ENCODE measurements at regions not wholly inside any gene's neighbourhood (a gene's known extent, or its start where the extent isn't known, plus 50 kb on each side); places are given as distances from the start of the nearest gene placed in this dataset.
A peak's percentile ranks its signal among the peaks of the same experiment; 100 is the strongest.

GRCh38 chr1:184210862-184211261, 159.3 kb downstream of the TSEN15 start:
- Histone ChIP-seq H3K14ac (replicated peaks; ENCODE audit: low read depth, low read length) (peak overlapping the region; percentile 30; the same call in 1 of the 2 replicates), H2BK5ac (ENCODE audit: low read depth, low read length, poor library complexity, severe bottlenecking) (no peak overlapping the region), H3K27me3 (ENCODE audit: control insufficient read depth, insufficient read depth, low read length) (peaks cover 7% of the 10 kb centered on the region), H2BK15ac (ENCODE audit: low read depth, low read length) (no peak overlapping the region), H3K9me1 (ENCODE audit: insufficient read depth, low read length) (peaks cover 3% of the 10 kb centered on the region; the same call in 1 of the 2 replicates), H2AFZ (replicated peaks; ENCODE audit: low read length, poor library complexity) (no peak overlapping the region), H3K18ac (ENCODE audit: low read depth, low read length) (no peak overlapping the region), H3K79me1 (ENCODE audit: low read depth in 1 of 2, low read length in 2 of 2) (no peaks in the 10 kb centered on the region), H2AK9ac (replicated peaks; ENCODE audit: low read depth, low read length, poor library complexity) (peak overlapping the region; percentile 47), H3K4ac (ENCODE audit: low read depth, low read length) (no peak overlapping the region), H3K4me2 (ENCODE audit: low read depth, low read length) (no peak overlapping the region), H2BK20ac (ENCODE audit: low read depth, low read length) (no peak overlapping the region; the same call in 1 of the 2 replicates), H4K20me1 (ENCODE audit: insufficient read depth, low read length) (no peaks in the 10 kb centered on the region), H3K36me3 (ENCODE audit: control insufficient read depth, insufficient read depth, low read length) (no peaks in the 10 kb centered on the region), H4K5ac (ENCODE audit: low read depth, low read length) (no peak overlapping the region), H4K8ac (ENCODE audit: low read depth in 2 of 2, low read length in 2 of 2) (no peak overlapping the region), H4K91ac (ENCODE audit: insufficient read depth, low read depth, low read length) (no peak overlapping the region), H2AK5ac (ENCODE audit: low read depth, low read length) (no peak overlapping the region), H3K56ac (ENCODE audit: extremely low read depth, insufficient read depth, low read length) (no peak overlapping the region), H3K4me1 (ENCODE audit: control insufficient read depth, insufficient read depth, low read length) (peaks cover 5% of the 10 kb centered on the region), H3K27ac (ENCODE audit: insufficient read depth, low read length) (no peak overlapping the region), H3K9me3 (ENCODE audit: control insufficient read depth, insufficient read depth, low read length) (no peaks in the 10 kb centered on the region), H3K23ac (ENCODE audit: low read depth, low read length) (no peak overlapping the region), H3K9ac (ENCODE audit: low read depth, low read length) (no peak overlapping the region), H2BK120ac (ENCODE audit: low read depth, low read length) (no peak overlapping the region), H3K4me3 (ENCODE audit: insufficient read depth, low read depth, low read length) (no peak overlapping the region)
- in situ Hi-C loops (cut with MboI; ENCODE audit: low sequenced_read_pairs) = no loop called here
- dilution Hi-C loops (cut with HindIII; ENCODE audit: low sequenced_read_pairs, unreplicated experiment) = no loop called here
- TF ChIP-seq BHLHE40 (IDR thresholded peaks at IDR 0.05; ENCODE audit: low read depth, low read length) = no peak
- no peak for TF ChIP-seq MAFK (IDR thresholded peaks at IDR 0.05; ENCODE audit: low read depth, low read length)
- no peak for TF ChIP-seq RCOR1 (IDR thresholded peaks at IDR 0.05; ENCODE audit: insufficient replicate concordance, low read length)
- DNase-seq (no peak), ATAC-seq (ENCODE audit: low read depth) (no peak)
- POLR2A ChIA-PET (ENCODE audit: unreplicated experiment) = no interaction called here
- no TSS peak for BruUV-seq (replicated peaks)
- no CpG with 5 or more reads among the region's 6 CpGs for WGBS, 2 experiments (ENCODE audit: extremely low coverage in 2 of 2, insufficient read length in 1 of 2)
- CTCF ChIA-PET = interaction anchor here (0.7 kb wide), 1 partner anchor 14 kb away, joined by 3 read pairs; no protein-coding TSS in a partner anchor
- intact Hi-C loops (cut with micrococcal nuclease) = no loop called here
